Neural progenitor cell (in vitro differentiated cells): ENCODE measurements at regions not wholly inside any gene's neighbourhood (a gene's known extent, or its start where the extent isn't known, plus 50 kb on each side); places are given as distances from the start of the nearest gene placed in this dataset.

Source experiments
- DNase-seq: peaks from one replicate; pipeline ENCODE4 v3.0.0-alpha.2; 2016; ENCODE audit warnings: low spot score
- H2AFZ ChIP-seq: fragments of 200-600 bp; sonication (generic); replicated peaks from 2 replicates; pipeline ENCODE4 v1.6.1; 2016; ENCODE audit warnings: antibody characterized with exemption
- H3F3A ChIP-seq: fragments of 200-600 bp; sonication (generic); 2 replicates; pipeline ENCODE4 v1.6.1; 2016; ENCODE audit warnings: antibody characterized with exemption, low read depth
- H3K27ac ChIP-seq: fragments of 200-600 bp; sonication (generic); 2 replicates; pipeline ENCODE4 v1.5.1; 2016; ENCODE audit warnings: mild to moderate bottlenecking
- H3K27me3 ChIP-seq: fragments of 200-600 bp; sonication (generic); 2 replicates; pipeline ENCODE4 v1.6.1; 2016; ENCODE audit warnings: mild to moderate bottlenecking, moderate library complexity
- H3K36me3 ChIP-seq: fragments of 200-600 bp; sonication (generic); 2 replicates; pipeline ENCODE4 v1.5.1; 2016
- H3K4me1 ChIP-seq: fragments of 200-600 bp; sonication (generic); 2 replicates; pipeline ENCODE4 v1.6.1; 2016; ENCODE audit warnings: mixed run types
- H3K4me2 ChIP-seq: fragments of 200-600 bp; sonication (generic); 2 replicates; pipeline ENCODE4 v1.6.1; 2016
- H3K4me3 ChIP-seq: fragments of 200-600 bp; sonication (generic); 2 replicates; pipeline ENCODE4 v1.5.1; 2016
- H3K79me2 ChIP-seq: fragments of 200-600 bp; sonication (generic); 2 replicates; pipeline ENCODE4 v1.6.1; 2016; ENCODE audit warnings: low read depth
- H3K9ac ChIP-seq: fragments of 200-600 bp; sonication (generic); 2 replicates; pipeline ENCODE4 v1.6.1; 2016
- H3K9me3 ChIP-seq: fragments of 200-600 bp; sonication (generic); 2 replicates; pipeline ENCODE4 v1.5.1; 2016; ENCODE audit warnings: low read depth
- H4K20me1 ChIP-seq: fragments of 200-600 bp; sonication (generic); 2 replicates; pipeline ENCODE4 v1.6.1; 2016; ENCODE audit warnings: low read depth
- H3K27ac Mint-ChIP-seq: 3 replicates; pipeline ENCODE4 v1.8.0; 2021; ENCODE audit warnings: mixed read lengths
- H3K27me3 Mint-ChIP-seq: 2 replicates; pipeline ENCODE4 v1.8.0; 2022; ENCODE audit warnings: low read depth, mild to moderate bottlenecking, inconsistent platforms, moderate library complexity, mixed read lengths; ENCODE audit not compliant: insufficient read depth
- H3K36me3 Mint-ChIP-seq: 3 replicates; pipeline ENCODE4 v1.8.0; 2021; ENCODE audit warnings: mixed read lengths
- H3K4me1 Mint-ChIP-seq: 3 replicates; pipeline ENCODE4 v1.8.0; 2021; ENCODE audit warnings: mixed read lengths
- H3K4me3 Mint-ChIP-seq: 3 replicates; pipeline ENCODE4 v1.8.0; 2021; ENCODE audit warnings: mild to moderate bottlenecking, moderate library complexity, mixed read lengths
- H3K9me3 Mint-ChIP-seq: 3 replicates; pipeline ENCODE4 v1.8.0; 2020; ENCODE audit warnings: mixed read lengths
- CTCF ChIP-seq: fragments of 200-600 bp; sonication (generic); IDR thresholded peaks from 2 replicates; pipeline ENCODE4 v1.5.1; 2017; ENCODE audit warnings: antibody characterized with exemption, mild to moderate bottlenecking
- EZH2 ChIP-seq: fragments of 200-600 bp; sonication (generic); IDR thresholded peaks from 2 replicates; pipeline ENCODE4 v1.6.1; 2017; ENCODE audit warnings: antibody characterized with exemption, mild to moderate bottlenecking, moderate library complexity
- EZH2phosphoT487 ChIP-seq: fragments of 200-600 bp; sonication (generic); IDR thresholded peaks from 2 replicates; pipeline ENCODE4 v1.6.1; 2017; ENCODE audit warnings: antibody characterized with exemption

GRCh38 chr7:20561466-20561865, 54.0 kb upstream of the ABCB5 start:
- no peak for TF ChIP-seq CTCF
- TF ChIP-seq EZH2, result no peak
- no peak for TF ChIP-seq EZH2phosphoT487
- no peaks in the 10 kb centered on the region for H3F3A ChIP-seq
- no peaks in the 10 kb centered on the region for H3K4me1 ChIP-seq
- H3K36me3 ChIP-seq, result no peaks in the 10 kb centered on the region
- H2AFZ ChIP-seq, result no peak overlapping the region
- H3K27ac Mint-ChIP-seq, result no peak overlapping the region
- H3K79me2 ChIP-seq, result no peaks in the 10 kb centered on the region
- H3K4me3 Mint-ChIP-seq, result no peak overlapping the region
- H3K36me3 Mint-ChIP-seq, result peaks cover 2% of the 10 kb centered on the region
- no peaks in the 10 kb centered on the region for H3K27me3 Mint-ChIP-seq
- H3K27me3 ChIP-seq, result no peaks in the 10 kb centered on the region
- H3K9me3 ChIP-seq, result no peaks in the 10 kb centered on the region
- H3K4me1 Mint-ChIP-seq, result peaks cover 9% of the 10 kb centered on the region
- H3K27ac ChIP-seq, result no peak overlapping the region
- peaks cover 9% of the 10 kb centered on the region for H3K9me3 Mint-ChIP-seq
- H4K20me1 ChIP-seq, result no peaks in the 10 kb centered on the region
- H3K4me2 ChIP-seq, result no peak overlapping the region
- H3K4me3 ChIP-seq, result no peak overlapping the region
- DNase-seq, result no peak
- no peak overlapping the region for H3K9ac ChIP-seq

GRCh38 chr7:20561908-20562307, 53.6 kb upstream of the ABCB5 start:
- Mint-ChIP-seq H3K27me3 (no peaks in the 10 kb centered on the region), H3K27ac (no peak overlapping the region), H3K4me3 (no peak overlapping the region), H3K9me3 (peaks cover 9% of the 10 kb centered on the region), H3K36me3 (peaks cover 2% of the 10 kb centered on the region), H3K4me1 (peaks cover 9% of the 10 kb centered on the region)
- Histone ChIP-seq H3K27me3 (no peaks in the 10 kb centered on the region), H2AFZ (no peak overlapping the region), H3K9ac (no peak overlapping the region), H3K4me3 (no peak overlapping the region), H3K36me3 (no peaks in the 10 kb centered on the region), H3K27ac (no peak overlapping the region), H3K4me1 (no peaks in the 10 kb centered on the region), H4K20me1 (no peaks in the 10 kb centered on the region), H3F3A (no peaks in the 10 kb centered on the region), H3K79me2 (no peaks in the 10 kb centered on the region), H3K4me2 (no peak overlapping the region), H3K9me3 (no peaks in the 10 kb centered on the region)
- TF ChIP-seq EZH2, result no peak
- no peak for TF ChIP-seq CTCF
- TF ChIP-seq EZH2phosphoT487, result no peak
- no peak for DNase-seq

- H3K36me3 ChIP-seq, result no peaks in the 10 kb centered on the region
- no peak overlapping the region for H2AFZ ChIP-seq
- H3K79me2 ChIP-seq, result no peaks in the 10 kb centered on the region
- Mint-ChIP-seq H3K27ac (no peak overlapping the region), H3K4me3 (no peak overlapping the region), H3K4me1 (peaks cover 9% of the 10 kb centered on the region), H3K9me3 (peaks cover 13% of the 10 kb centered on the region), H3K36me3 (peaks cover 2% of the 10 kb centered on the region), H3K27me3 (no peaks in the 10 kb centered on the region)
- no peak overlapping the region for H3K27ac ChIP-seq
- no peaks in the 10 kb centered on the region for H3K4me1 ChIP-seq
- no peak overlapping the region for H3K4me2 ChIP-seq
- H3K27me3 ChIP-seq, result no peaks in the 10 kb centered on the region
- H3K4me3 ChIP-seq, result no peak overlapping the region
- H3F3A ChIP-seq, result no peaks in the 10 kb centered on the region
- H3K9ac ChIP-seq, result no peak overlapping the region
- no peak for TF ChIP-seq CTCF
- TF ChIP-seq EZH2phosphoT487, result no peak
- no peak for TF ChIP-seq EZH2
- DNase-seq, result peak; percentile 13
- H4K20me1 ChIP-seq, result no peaks in the 10 kb centered on the region
- H3K9me3 ChIP-seq, result no peaks in the 10 kb centered on the region
These were observed 53.0 kb upstream of the ABCB5 start for GRCh38 chr7:20562461-20562860.
